ENCODE measurements at regions not wholly inside any gene's neighbourhood (a gene's known extent, or its start where the extent isn't known, plus 50 kb on each side); places are given as distances from the start of the nearest gene placed in this dataset.
A peak's percentile ranks its signal among the peaks of the same experiment; 100 is the strongest.

DNA sequence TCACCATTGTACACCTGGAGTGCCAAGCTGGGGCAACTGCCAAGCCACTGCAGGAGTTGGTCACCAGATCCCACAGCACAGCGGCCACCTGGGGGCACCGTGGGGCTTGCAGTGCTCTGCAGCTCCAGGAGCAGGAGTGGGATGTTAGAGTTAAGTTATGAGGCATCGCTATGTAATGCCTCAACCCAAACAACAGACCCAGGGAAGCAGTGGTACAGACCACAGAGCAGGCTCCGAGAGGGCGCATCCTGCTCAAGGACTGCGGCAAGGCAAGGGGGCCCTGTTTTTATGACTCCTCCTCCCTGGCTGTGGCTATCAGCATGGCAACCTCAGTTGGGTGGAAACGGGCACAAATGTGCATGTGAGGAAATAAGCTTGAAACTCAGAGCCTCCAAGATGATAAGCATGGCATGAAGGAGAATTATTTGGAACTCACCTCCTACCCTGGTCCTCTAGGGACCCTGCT is 63.1 kb downstream of the ARL6IP4 start (continued):
- TF ChIP-seq SP140L (CRISPR knock-in tag; IDR thresholded peaks at IDR 0.05; ENCODE audit: borderline replicate concordance) (no peak), ZNF263 (CRISPR knock-in tag; IDR thresholded peaks at IDR 0.05) (no peak), ZSCAN21 (CRISPR knock-in tag; IDR thresholded peaks at IDR 0.05; ENCODE audit: borderline replicate concordance) (no peak), HNRNPH1 (optimal IDR thresholded peaks at IDR 0.05; ENCODE audit: low read depth, low read length) (no peak), ZFP36 (IDR thresholded peaks at IDR 0.05; ENCODE audit: borderline replicate concordance, low read depth, low read length, partially characterized antibody) (no peak), HNRNPLL (IDR thresholded peaks at IDR 0.05; ENCODE audit: low read depth, low read length, poor library complexity, severe bottlenecking) (no peak), ZBTB21 (CRISPR knock-in tag; IDR thresholded peaks at IDR 0.05) (no peak), DPF2 (CRISPR knock-in tag; IDR thresholded peaks at IDR 0.05; ENCODE audit: borderline replicate concordance, low read depth) (no peak), ZNF780A (CRISPR knock-in tag; IDR thresholded peaks at IDR 0.05) (no peak), FOXK1 (CRISPR knock-in tag; IDR thresholded peaks at IDR 0.05; ENCODE audit: borderline replicate concordance, low read depth) (no peak), TOE1 (CRISPR knock-in tag; IDR thresholded peaks at IDR 0.05) (no peak), SIX1 (CRISPR knock-in tag; IDR thresholded peaks at IDR 0.05; ENCODE audit: borderline replicate concordance) (no peak)
- TF ChIP-seq, protein P1, sequence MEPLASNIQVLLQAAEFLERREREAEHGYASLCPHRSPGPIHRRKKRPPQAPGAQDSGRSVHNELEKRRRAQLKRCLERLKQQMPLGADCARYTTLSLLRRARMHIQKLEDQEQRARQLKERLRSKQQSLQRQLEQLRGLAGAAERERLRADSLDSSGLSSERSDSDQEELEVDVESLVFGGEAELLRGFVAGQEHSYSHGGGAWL (CRISPR knock-in tag; IDR thresholded peaks at IDR 0.05): no peak
- TF ChIP-seq, protein P2, sequence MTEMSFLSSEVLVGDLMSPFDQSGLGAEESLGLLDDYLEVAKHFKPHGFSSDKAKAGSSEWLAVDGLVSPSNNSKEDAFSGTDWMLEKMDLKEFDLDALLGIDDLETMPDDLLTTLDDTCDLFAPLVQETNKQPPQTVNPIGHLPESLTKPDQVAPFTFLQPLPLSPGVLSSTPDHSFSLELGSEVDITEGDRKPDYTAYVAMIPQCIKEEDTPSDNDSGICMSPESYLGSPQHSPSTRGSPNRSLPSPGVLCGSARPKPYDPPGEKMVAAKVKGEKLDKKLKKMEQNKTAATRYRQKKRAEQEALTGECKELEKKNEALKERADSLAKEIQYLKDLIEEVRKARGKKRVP (CRISPR knock-in tag; IDR thresholded peaks at IDR 0.05): no peak
- TF ChIP-seq, protein P3, sequence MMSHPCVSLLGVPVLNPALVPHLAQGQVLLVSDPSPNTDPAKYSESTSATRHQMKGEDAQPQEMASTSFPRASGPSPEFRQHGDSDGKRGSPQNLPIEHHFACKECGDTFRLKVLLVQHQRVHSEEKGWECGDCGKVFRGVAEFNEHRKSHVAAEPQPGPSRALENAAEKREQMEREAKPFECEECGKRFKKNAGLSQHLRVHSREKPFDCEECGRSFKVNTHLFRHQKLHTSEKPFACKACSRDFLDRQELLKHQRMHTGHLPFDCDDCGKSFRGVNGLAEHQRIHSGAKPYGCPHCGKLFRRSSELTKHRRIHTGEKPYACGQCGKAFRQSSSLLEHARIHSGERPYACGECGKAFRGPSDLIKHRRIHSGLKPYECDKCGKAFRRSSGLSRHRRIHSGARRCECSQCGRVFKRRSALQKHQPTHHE (CRISPR knock-in tag; IDR thresholded peaks at IDR 0.05; ENCODE audit: borderline replicate concordance): no peak
- TF ChIP-seq, protein P4, sequence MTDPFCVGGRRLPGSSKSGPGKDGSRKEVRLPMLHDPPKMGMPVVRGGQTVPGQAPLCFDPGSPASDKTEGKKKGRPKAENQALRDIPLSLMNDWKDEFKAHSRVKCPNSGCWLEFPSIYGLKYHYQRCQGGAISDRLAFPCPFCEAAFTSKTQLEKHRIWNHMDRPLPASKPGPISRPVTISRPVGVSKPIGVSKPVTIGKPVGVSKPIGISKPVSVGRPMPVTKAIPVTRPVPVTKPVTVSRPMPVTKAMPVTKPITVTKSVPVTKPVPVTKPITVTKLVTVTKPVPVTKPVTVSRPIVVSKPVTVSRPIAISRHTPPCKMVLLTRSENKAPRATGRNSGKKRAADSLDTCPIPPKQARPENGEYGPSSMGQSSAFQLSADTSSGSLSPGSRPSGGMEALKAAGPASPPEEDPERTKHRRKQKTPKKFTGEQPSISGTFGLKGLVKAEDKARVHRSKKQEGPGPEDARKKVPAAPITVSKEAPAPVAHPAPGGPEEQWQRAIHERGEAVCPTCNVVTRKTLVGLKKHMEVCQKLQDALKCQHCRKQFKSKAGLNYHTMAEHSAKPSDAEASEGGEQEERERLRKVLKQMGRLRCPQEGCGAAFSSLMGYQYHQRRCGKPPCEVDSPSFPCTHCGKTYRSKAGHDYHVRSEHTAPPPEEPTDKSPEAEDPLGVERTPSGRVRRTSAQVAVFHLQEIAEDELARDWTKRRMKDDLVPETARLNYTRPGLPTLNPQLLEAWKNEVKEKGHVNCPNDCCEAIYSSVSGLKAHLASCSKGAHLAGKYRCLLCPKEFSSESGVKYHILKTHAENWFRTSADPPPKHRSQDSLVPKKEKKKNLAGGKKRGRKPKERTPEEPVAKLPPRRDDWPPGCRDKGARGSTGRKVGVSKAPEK (CRISPR knock-in tag; IDR thresholded peaks at IDR 0.05; ENCODE audit: borderline replicate concordance): no peak
- TF ChIP-seq, protein P5, sequence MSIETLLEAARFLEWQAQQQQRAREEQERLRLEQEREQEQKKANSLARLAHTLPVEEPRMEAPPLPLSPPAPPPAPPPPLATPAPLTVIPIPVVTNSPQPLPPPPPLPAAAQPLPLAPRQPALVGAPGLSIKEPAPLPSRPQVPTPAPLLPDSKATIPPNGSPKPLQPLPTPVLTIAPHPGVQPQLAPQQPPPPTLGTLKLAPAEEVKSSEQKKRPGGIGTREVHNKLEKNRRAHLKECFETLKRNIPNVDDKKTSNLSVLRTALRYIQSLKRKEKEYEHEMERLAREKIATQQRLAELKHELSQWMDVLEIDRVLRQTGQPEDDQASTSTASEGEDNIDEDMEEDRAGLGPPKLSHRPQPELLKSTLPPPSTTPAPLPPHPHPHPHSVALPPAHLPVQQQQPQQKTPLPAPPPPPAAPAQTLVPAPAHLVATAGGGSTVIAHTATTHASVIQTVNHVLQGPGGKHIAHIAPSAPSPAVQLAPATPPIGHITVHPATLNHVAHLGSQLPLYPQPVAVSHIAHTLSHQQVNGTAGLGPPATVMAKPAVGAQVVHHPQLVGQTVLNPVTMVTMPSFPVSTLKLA (IDR thresholded peaks at IDR 0.05): no peak
- TF ChIP-seq, protein P6, sequence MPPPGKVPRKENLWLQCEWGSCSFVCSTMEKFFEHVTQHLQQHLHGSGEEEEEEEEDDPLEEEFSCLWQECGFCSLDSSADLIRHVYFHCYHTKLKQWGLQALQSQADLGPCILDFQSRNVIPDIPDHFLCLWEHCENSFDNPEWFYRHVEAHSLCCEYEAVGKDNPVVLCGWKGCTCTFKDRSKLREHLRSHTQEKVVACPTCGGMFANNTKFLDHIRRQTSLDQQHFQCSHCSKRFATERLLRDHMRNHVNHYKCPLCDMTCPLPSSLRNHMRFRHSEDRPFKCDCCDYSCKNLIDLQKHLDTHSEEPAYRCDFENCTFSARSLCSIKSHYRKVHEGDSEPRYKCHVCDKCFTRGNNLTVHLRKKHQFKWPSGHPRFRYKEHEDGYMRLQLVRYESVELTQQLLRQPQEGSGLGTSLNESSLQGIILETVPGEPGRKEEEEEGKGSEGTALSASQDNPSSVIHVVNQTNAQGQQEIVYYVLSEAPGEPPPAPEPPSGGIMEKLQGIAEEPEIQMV (CRISPR knock-in tag; IDR thresholded peaks at IDR 0.05; ENCODE audit: low read depth): no peak
- TF ChIP-seq, protein P7, sequence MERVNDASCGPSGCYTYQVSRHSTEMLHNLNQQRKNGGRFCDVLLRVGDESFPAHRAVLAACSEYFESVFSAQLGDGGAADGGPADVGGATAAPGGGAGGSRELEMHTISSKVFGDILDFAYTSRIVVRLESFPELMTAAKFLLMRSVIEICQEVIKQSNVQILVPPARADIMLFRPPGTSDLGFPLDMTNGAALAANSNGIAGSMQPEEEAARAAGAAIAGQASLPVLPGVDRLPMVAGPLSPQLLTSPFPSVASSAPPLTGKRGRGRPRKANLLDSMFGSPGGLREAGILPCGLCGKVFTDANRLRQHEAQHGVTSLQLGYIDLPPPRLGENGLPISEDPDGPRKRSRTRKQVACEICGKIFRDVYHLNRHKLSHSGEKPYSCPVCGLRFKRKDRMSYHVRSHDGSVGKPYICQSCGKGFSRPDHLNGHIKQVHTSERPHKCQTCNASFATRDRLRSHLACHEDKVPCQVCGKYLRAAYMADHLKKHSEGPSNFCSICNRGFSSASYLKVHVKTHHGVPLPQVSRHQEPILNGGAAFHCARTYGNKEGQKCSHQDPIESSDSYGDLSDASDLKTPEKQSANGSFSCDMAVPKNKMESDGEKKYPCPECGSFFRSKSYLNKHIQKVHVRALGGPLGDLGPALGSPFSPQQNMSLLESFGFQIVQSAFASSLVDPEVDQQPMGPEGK (CRISPR knock-in tag; IDR thresholded peaks at IDR 0.05): 0 out of 2 replicates have a peak, but pooled peaks have one; percentile 28

Data from HepG2 (cell line).